BLaER1 (cell line): ENCODE measurements at regions not wholly inside any gene's neighbourhood (a gene's known extent, or its start where the extent isn't known, plus 50 kb on each side); places are given as distances from the start of the nearest gene placed in this dataset.

Experiments used
- H3K27ac ChIP-seq: shearing (Covaris generic); formaldehyde crosslinking; 2 replicates; pipeline ENCODE4 v1.8.1; 2022
- H3K27me3 ChIP-seq: shearing (Covaris generic); formaldehyde crosslinking; 2 replicates; pipeline ENCODE4 v1.8.1; 2022
- H3K36me3 ChIP-seq: shearing (Covaris generic); formaldehyde crosslinking; 2 replicates; pipeline ENCODE4 v1.8.1; 2022
- H3K4me1 ChIP-seq: shearing (Covaris generic); formaldehyde crosslinking; 2 replicates; pipeline ENCODE4 v1.8.1; 2022
- H3K4me2 ChIP-seq: shearing (Covaris generic); formaldehyde crosslinking; 2 replicates; pipeline ENCODE4 v1.8.1; 2022
- H3K4me3 ChIP-seq: shearing (Covaris generic); formaldehyde crosslinking; 2 replicates; pipeline ENCODE4 v1.8.1; 2022
- H3K9ac ChIP-seq: shearing (Covaris generic); formaldehyde crosslinking; 2 replicates; pipeline ENCODE4 v1.8.1; 2022
- H3K9me3 ChIP-seq: shearing (Covaris generic); formaldehyde crosslinking; 2 replicates; pipeline ENCODE4 v1.8.1; 2022
- H4K20me1 ChIP-seq: shearing (Covaris generic); formaldehyde crosslinking; 2 replicates; pipeline ENCODE4 v1.8.1; 2022
- Cebpa-rat ChIP-seq: shearing (Covaris generic); IDR thresholded peaks from 2 replicates; pipeline ENCODE4 v1.8.1; 2022

DNA sequence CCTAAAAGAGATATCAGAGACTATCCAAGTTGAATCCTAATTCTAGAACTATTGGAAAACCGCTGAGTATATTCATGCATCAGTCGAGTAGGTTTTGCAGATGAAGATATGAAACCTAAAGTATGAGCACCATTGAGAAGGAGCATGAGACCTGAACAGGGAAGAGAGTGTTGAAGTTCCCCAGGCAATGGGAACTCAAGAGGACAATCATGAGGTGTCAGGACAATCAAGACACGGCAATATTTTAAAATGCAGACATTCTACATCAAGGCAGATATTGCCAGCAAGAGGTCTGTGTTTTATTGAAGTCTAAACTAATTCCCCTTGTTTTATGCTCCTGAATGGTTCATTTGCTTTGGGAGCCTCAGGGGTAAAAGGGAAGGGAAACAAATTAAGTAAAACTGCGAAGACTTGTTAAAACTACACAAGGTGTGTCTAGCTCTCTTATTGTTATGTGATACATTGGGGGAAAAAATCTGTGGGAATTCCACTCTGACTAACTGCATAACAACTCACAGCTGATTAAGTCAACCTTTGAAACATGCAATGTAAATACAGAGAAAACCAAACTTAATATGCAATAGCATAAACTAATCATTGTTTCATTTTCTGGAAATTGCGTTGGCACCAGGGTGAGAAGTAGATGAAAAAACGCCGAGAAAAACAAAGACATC is 347.9 kb upstream of the ADGRL2 start:
- Histone ChIP-seq H3K4me3 (no peak overlapping the region), H3K4me2 (no peak overlapping the region), H4K20me1 (no peaks in the 10 kb centered on the region), H3K9me3 (no peaks in the 10 kb centered on the region), H3K36me3 (no peaks in the 10 kb centered on the region), H3K27me3 (no peaks in the 10 kb centered on the region), H3K9ac (no peak overlapping the region), H3K4me1 (no peaks in the 10 kb centered on the region), H3K27ac (no peak overlapping the region)
- TF ChIP-seq Cebpa-rat = no peak

DNA sequence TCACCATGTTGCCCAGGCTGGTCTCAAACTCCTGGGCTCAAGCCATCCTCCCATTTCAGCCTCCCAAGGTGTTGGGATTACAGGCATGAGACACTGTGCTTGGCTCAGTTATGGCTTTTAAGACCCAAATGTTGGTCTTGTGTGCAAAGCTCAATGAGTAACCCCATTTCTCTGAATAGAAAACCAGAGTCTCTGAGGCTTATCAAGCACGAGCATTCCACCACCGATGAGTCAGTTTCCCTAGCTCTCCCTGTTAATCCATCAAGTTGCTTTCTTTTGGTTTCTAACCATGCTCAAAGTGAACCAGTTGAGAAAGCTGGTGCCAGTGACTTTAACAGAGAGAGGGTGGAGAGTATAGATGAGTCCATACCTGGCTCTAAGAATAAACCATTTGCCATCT is 350.9 kb upstream of the ADGRL2 start:
- no peaks in the 10 kb centered on the region for H3K36me3 ChIP-seq
- no peak overlapping the region for H3K4me3 ChIP-seq

DNA sequence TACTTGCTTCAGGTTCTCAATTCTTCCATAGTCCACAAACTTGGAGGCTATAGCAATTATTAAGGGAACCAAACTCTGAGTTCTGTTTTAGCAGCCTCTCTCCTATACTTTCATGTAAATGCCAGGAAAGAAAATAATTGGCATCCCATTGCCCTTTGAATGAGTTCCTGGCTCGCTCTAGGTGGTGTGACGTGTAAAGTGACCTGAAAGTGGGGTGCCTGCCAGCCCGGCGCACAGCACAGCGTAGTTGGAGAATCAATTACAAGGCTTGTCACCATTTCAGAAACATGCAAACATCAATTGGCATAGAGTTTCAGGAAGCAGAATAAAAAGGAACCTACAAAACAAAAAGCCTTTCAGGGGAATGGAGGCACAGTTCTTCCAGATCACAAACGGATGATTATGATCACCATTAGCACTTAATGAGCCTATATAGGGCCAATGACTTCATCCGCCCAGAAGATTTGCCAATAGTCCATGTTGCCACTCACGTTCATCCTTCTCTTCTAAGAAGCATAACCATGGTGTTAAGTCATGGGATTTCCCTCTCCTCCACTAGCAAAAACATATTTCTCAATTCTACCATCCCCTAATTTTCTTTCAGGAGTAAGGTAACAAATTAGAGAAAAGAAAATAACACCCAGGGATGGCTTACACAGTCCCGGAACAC is 354.6 kb upstream of the ADGRL2 start:
- Histone ChIP-seq H3K27me3 (no peaks in the 10 kb centered on the region), H3K9me3 (no peaks in the 10 kb centered on the region), H4K20me1 (no peaks in the 10 kb centered on the region), H3K4me2 (no peak overlapping the region), H3K4me1 (no peaks in the 10 kb centered on the region), H3K4me3 (no peak overlapping the region), H3K9ac (no peak overlapping the region), H3K36me3 (no peaks in the 10 kb centered on the region), H3K27ac (no peak overlapping the region)
- TF ChIP-seq Cebpa-rat = no peak

More for the DNA sequence above, 350.9 kb upstream of the ADGRL2 start:
- no peak for TF ChIP-seq Cebpa-rat
- Histone ChIP-seq H3K9ac (no peak overlapping the region), H3K27ac (no peak overlapping the region), H3K4me2 (no peak overlapping the region), H3K9me3 (no peaks in the 10 kb centered on the region), H3K4me1 (no peaks in the 10 kb centered on the region), H4K20me1 (no peaks in the 10 kb centered on the region), H3K27me3 (no peaks in the 10 kb centered on the region)

DNA sequence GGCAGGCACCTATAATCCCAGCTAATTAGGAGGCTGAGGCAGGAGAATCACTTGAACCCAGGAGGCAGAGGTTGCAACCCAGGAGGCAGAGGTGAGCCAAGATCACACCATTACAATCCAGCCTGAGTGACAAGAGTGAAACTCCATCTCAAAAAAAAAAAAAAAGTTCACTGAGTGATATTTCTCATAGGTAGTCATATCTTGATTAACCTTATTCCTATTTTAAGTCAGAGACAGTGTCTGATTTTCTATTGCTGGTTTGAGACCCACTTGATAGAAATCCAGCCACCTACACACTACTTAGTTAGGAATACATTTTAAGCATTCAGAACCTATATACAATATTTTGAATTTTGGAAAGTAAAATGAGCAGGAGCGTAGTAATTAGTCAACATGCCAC is 357.4 kb upstream of the ADGRL2 start:
- no peaks in the 10 kb centered on the region for H3K36me3 ChIP-seq
- no peaks in the 10 kb centered on the region for H3K4me1 ChIP-seq
- no peak overlapping the region for H3K4me2 ChIP-seq
- no peak for TF ChIP-seq Cebpa-rat
- H3K9ac ChIP-seq = no peak overlapping the region
- no peak overlapping the region for H3K4me3 ChIP-seq
- no peaks in the 10 kb centered on the region for H4K20me1 ChIP-seq
- no peak overlapping the region for H3K27ac ChIP-seq
- H3K9me3 ChIP-seq = peaks cover 12% of the 10 kb centered on the region
- no peaks in the 10 kb centered on the region for H3K27me3 ChIP-seq

DNA sequence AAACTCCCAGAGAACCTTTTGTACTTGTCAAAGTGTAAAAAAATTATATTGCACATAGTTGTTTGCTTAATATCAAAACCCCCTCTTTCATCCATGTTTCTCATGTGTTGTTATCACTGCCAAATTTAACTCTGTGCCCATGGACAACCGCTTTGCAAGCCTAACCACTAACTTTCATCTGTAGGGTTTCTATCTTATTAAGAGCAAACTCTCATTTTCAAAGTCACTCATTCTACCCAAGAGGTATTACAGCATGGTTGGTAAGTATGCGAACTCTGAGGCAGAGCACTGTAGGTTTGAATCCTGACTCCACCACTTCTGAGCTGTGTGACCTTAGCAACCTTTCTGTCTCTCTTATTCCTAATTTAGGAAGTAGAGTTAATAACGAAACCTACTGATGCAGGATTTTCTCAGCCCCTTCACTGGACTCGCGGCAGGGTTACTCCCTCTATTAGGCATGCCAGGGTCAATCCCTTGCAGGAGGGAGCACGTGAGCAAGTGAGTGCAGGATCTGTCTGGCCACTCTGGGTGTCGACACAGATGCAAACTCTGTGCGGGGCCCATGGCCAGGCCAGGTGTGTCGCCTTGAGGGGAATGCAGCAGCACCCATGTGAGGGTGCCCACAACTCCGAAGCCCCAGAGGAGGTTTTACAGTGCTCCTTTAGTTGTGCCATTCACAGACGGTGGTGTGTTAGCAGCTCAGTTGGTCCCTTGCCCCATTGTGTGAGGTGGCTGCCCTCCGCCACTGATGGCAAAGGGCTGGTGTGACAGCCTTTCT is 361.5 kb upstream of the ADGRL2 start:
- Histone ChIP-seq H3K4me3 (no peak overlapping the region), H3K27me3 (no peaks in the 10 kb centered on the region), H3K9ac (no peak overlapping the region), H3K36me3 (no peaks in the 10 kb centered on the region), H3K4me2 (no peak overlapping the region), H4K20me1 (no peaks in the 10 kb centered on the region), H3K4me1 (peaks cover 14% of the 10 kb centered on the region), H3K9me3 (peaks cover 12% of the 10 kb centered on the region), H3K27ac (no peak overlapping the region)
- no peak for TF ChIP-seq Cebpa-rat

DNA sequence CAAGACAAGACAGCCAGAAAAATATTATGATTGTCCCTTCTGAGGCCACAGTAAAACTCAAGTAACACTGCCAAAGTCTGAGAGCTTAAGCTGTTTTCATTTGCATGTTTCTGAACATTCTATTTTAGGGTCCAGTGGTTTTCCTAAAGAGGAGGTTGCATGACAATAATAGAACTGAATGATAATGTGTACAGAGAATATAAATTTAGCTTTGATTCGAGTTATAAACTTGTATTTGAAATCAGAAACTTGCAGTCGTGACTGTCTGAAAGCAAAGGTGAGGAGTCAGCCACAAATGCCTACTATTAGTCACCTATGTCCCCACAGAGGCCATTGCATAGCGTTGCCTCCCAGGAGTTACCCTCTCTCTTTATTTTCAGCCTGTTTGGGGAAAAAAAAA is 363.1 kb upstream of the ADGRL2 start:
- no peak for TF ChIP-seq Cebpa-rat
- peak overlapping the region; percentile 71 for H3K4me2 ChIP-seq
- H3K27me3 ChIP-seq = no peaks in the 10 kb centered on the region
- peaks cover 14% of the 10 kb centered on the region for H3K4me1 ChIP-seq
- H3K4me3 ChIP-seq = no peak overlapping the region
- H3K9me3 ChIP-seq = peaks cover 12% of the 10 kb centered on the region
- H3K36me3 ChIP-seq = no peaks in the 10 kb centered on the region
- no peak overlapping the region for H3K27ac ChIP-seq
- no peaks in the 10 kb centered on the region for H4K20me1 ChIP-seq
- no peak overlapping the region for H3K9ac ChIP-seq

DNA sequence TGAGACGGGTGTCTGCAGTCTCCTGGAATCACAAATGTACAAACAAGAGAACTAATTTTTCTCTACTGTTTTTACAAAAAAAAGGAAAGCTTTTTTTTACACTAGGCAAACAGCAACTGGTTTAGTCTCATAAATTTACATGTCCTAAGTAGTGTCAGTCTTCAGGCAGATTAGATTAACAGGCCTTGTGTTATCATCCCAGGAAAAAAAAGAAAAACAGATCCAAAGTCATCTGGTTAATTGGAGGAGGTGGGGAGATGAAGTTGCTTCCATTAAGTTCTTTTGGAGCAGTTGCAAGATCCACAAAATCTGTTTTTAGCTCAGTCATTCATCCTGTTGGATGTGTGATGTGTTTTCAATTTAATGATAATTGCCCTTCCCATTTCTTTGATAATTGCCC is 363.5 kb upstream of the ADGRL2 start:
- Histone ChIP-seq H3K4me1 (peaks cover 14% of the 10 kb centered on the region), H3K27me3 (no peaks in the 10 kb centered on the region), H3K27ac (no peak overlapping the region), H3K4me3 (no peak overlapping the region), H3K4me2 (peak overlapping the region; percentile 71), H4K20me1 (no peaks in the 10 kb centered on the region), H3K9ac (no peak overlapping the region), H3K9me3 (peaks cover 12% of the 10 kb centered on the region), H3K36me3 (no peaks in the 10 kb centered on the region)
- no peak for TF ChIP-seq Cebpa-rat

DNA sequence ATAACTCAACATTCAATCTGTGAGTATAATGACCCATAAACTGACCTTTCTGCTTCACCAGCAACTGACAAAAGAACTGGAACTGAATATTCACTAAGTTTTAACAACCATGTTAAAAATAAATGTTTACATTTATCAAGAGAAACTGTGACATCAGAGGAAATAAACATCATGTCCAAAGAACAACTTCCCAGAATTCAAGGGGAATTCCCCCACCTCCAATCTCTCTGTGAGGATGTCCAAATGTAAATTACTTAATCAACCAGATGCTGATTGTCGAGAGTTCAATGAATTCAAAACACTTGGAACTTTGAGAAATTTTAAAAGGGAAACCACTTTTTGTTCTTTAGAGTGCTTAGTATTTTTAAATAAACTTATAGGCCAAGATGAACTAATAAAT is 365.6 kb upstream of the ADGRL2 start:
- H3K4me2 ChIP-seq = no peak overlapping the region
- H3K4me3 ChIP-seq = no peak overlapping the region
- no peaks in the 10 kb centered on the region for H3K27me3 ChIP-seq
- H3K4me1 ChIP-seq = peaks cover 35% of the 10 kb centered on the region
- no peak overlapping the region for H3K9ac ChIP-seq
- H3K27ac ChIP-seq = no peak overlapping the region
- no peak for TF ChIP-seq Cebpa-rat
- H4K20me1 ChIP-seq = no peaks in the 10 kb centered on the region
- H3K36me3 ChIP-seq = no peaks in the 10 kb centered on the region
- peaks cover 10% of the 10 kb centered on the region for H3K9me3 ChIP-seq

DNA sequence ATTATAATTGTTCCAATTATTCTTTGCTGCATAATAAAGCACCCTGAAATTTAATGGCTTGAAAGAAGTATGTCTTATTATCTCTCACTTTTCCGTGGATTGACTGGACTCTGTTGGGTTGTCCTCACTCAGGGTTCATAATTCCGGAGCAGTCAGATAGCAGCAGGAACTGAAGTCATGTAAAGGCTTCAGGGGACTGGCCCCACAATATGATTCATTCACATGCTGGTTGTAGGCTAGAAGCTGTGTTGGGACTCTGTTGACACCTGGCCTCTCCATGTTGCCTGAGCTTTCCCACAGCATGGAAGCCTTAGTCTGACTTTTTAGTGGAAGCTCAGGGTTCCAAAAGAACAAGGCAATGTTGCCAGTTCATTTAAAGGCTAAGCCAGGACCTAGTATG is 367.1 kb upstream of the ADGRL2 start:
- Histone ChIP-seq H4K20me1 (no peaks in the 10 kb centered on the region), H3K4me1 (peaks cover 35% of the 10 kb centered on the region), H3K4me3 (no peak overlapping the region), H3K36me3 (no peaks in the 10 kb centered on the region), H3K9ac (no peak overlapping the region), H3K27me3 (no peaks in the 10 kb centered on the region), H3K9me3 (no peaks in the 10 kb centered on the region), H3K27ac (no peak overlapping the region), H3K4me2 (no peak overlapping the region)
- no peak for TF ChIP-seq Cebpa-rat

DNA sequence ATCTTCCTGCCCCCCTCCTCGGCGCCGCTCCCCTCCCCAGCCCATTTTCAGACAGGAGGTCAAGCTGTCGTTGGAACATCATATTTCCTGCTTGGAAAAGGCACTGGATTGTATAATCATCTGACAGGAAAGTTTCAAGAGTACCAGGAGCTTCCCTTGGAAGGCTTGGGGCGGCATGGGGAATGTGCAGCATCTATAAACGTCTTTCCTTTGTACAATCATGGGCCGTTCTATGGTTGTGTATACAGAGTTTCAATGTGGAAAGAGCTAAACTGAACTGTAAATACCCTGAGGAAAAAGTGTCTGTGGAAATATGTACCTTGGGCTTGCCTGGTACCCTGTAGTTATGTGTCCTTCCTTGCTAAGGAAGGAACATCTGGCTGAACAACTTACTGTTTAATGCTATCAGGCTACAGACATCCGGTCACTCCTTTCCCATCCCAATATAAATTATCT is 368.1 kb upstream of the ADGRL2 start:
- no peak overlapping the region for H3K9ac ChIP-seq
- H3K9me3 ChIP-seq = no peaks in the 10 kb centered on the region
- no peak overlapping the region for H3K4me2 ChIP-seq
- TF ChIP-seq Cebpa-rat = no peak
- no peak overlapping the region for H3K27ac ChIP-seq
- no peaks in the 10 kb centered on the region for H4K20me1 ChIP-seq
- H3K27me3 ChIP-seq = no peaks in the 10 kb centered on the region
- H3K4me1 ChIP-seq = peaks cover 30% of the 10 kb centered on the region
- no peak overlapping the region for H3K4me3 ChIP-seq
- no peaks in the 10 kb centered on the region for H3K36me3 ChIP-seq
